Stimulated activated CD8-positive, alpha-beta memory T cell treated with anti-CD3 and anti-CD28 coated beads, Interleukin-4, amount 100 ng/mL, for 1 hour (primary cell): ENCODE measurements at regions not wholly inside any gene's neighbourhood (a gene's known extent, or its start where the extent isn't known, plus 50 kb on each side); places are given as distances from the start of the nearest gene placed in this dataset.
"Not testable (repeated sequence)": the region's sequence is repeated elsewhere in the genome, so short reads cannot be mapped to it uniquely, and the experiment has no call there.

Experiments
- DNase-seq, 2 donors: peaks; one replicate each; pipeline ENCODE4 v3.0.0-alpha.2; 2020; ENCODE audit warnings: low read depth in 2 of 2, low spot score in 1 of 2

DNA sequence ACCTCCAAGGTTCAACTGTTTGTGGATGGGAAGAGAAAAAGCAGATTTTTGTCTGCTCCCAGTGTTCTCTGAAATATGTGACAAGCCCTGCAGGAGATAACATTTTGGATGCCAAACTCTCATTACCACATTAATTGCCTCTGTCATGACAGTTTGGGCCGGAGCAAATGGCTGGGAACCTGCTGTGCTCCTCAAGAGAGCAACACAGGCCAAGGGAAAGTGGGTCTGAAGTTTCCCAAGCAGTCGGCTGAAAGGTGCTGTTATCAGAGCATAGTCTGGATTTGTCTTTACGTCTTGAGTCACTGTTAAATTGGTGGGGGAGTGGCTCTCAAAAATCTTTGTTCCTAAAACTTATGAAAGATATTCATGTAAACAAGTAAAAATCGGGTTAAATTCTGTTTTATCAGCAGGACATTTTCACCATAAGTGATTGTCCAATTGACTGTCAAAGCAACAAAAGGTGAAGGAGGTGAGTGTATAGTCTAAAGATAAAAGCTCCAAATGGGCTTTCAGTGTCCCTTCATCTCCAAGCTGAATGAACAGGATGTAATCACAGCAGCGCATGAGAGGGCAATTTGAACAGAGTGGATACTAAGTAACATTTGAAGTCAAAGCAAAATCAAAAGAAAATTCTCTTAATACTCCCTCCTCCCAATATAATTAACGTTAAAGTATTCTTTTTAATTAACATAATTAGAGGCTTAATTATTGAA, 844.8 kb downstream of the PCDH17 start:
- no peak for DNase-seq

- no peak for DNase-seq
These were observed 847.3 kb downstream of the PCDH17 start for GRCh38 chr13:58478858-58479257.

DNA sequence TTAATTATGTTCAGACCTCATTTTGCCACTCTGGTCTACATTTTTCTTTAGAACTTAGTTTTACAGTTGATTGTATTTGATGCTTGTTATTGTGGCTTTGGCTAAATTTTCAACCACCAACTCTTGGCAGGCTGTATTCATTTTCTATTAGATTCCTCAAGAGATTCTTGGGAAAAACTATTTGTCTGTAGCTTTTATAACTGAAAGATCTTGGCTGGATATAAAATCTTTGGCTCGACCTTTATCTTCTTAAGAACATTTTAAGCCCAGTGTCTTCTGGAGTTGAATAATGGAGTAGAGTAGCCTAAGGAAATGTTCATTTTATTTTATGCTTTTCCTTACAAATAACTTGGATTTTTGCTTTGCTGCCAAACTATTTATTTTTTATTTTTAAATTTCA, 848.5 kb downstream of the PCDH17 start:
- no peak for DNase-seq

DNA sequence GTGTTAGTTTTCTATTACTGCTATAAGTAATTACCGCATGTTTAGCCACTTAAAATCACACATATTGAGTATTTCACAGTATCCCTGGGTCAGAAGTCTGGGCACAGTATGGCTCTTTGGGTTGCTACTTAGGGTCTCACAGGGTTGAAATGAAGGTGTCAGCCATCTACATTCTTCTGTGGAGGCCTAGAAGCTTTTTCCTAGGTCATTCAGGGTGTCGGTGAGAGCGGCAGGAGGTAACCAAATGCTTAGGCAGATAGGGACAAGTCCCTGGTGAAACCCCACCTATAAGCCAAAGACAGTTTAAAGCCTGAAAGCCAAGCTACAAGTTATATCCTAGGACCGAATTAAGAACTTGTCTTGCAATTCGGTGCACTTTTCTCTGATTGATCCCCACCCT, 856.7 kb downstream of the PCDH17 start:
- DNase-seq = no peak

DNA sequence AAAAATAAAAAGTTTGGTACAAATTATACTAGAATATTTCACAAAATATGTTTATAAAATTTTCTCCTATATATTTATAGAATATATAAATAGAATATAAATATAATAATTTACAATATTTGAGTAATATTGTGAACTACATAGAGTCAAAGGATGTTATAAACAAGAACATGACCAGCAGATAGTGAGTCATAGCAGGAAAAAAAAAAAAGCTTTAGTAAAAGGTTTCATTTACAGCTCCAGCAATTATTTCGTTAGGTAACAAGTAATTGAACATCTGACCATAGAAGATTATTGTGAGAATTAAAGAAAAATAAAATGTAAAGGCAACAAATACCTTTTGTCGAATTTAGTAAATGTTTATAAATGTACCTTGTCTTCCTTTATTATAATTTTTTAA, 864.1 kb downstream of the PCDH17 start:
- DNase-seq = no peak

DNA sequence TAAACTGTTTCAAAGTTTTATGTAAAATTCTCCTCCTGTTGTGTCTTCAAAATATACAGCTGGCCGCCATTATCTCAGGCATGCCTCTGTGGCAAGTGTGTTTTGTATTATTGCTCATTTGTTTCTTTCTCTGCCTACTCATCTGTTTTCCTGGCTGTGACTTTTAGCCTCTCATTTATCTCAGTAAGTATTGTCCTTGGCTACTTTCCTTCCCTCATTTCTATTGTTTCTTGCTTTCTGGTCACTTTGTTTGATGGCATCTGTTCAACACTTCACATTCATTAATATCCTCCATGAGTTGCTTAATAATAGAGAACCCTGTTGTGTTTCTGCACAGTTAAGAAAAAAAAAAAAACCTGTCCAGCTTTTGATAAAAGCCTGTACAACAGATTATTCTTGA, 869.4 kb downstream of the PCDH17 start:
- no peak for DNase-seq

DNA sequence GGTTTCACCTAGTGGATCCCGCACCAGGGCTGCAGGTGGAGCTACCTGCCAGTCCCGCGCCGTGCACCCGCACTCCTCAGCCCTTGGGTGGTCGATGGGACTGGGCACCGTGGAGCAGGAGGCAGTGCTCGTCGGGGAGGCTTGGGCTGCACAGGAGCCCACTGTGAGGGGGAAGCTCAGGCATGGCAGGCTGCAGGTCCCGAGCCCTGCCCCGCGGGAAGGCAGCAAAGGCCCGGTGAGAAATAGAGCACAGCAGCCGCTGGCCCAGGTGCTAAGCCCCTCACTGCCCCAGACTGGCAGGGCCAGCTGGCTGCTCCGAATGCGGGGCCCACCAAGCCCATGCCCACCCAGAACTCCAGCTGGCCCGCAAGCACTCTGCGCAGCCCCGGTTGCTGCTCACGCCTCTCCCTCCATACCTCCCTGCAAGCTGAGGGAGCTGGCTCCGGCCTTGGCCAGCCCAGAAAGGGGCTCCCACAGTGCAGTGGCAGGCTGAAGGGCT, 872.7 kb downstream of the PCDH17 start:
- not testable (repeated sequence) for DNase-seq

DNA sequence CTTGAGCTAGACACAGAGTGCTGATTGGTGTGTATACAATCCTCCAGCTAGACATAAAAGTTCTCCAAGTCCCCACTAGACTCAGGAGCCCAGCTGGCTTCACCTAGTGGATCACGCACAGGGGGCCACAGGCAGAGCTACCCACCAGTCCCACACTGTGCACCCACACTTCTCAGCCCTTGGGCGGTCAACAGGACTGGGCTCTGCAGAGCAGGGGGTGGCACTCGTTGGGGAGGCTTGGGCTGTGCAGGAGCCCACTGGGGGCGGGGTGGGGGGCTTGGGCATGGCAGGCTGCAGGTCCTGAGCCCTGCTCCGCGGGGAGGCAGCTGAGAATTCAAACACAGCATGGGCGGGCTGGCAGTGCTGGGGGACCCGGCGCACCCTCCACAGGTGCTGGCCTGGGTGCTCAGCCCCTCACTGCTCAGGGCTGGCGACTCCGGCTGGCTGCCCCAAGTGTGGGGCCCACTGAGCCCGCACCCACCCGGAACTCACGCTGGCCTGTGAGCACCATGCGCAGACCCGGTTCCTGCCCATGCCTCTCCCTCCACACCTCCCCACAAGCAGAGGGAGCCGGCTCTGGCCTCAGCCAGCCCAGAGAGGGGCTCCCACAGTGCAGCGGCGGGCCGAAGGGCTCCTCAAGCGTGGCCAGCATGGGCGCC, 873.8 kb downstream of the PCDH17 start:
- not testable (repeated sequence) for DNase-seq

DNA sequence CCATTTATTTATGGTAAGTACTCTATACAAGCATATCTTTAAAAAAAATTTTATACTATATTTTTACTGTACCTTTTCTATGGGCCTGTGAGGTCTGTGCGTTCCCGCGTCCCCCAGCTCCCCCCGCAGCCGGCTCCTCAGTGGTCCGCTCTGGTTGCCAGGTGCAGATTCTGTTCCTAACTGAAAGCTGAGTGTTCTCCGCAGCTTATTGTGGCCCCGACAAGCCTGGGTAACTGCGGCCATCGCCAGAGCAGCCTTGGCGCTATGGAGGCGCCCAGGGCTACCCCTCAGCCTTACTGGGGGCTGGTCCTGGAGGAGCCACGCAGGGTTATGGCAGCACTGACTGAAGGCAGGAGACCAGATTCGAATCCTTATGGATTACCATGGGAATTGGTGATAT, 896.8 kb downstream of the PCDH17 start:
- no peak for DNase-seq

DNA sequence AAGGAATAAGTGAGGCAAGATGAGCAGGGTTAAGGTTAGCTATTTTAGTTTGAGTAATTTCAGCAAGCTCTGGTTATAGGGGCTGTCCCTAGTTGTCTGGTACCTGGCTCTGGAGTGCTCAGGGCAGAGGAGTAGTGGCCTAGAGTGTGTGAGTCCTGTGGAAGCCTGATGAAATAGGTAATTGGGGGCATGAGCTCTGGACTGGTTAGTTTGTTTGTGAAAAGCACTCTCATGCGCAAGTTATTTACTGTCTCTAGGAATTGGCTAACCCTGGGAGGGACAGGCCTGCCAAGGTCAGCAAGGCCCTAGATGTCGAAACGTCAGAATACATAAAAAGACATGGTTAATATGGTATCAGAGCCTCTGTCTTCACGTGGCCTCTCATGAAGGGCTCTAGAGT, 900.1 kb downstream of the PCDH17 start:
- no peak for DNase-seq

GRCh38 chr13:58542530-58542929, 911.0 kb downstream of the PCDH17 start:
- DNase-seq = no peak

DNA sequence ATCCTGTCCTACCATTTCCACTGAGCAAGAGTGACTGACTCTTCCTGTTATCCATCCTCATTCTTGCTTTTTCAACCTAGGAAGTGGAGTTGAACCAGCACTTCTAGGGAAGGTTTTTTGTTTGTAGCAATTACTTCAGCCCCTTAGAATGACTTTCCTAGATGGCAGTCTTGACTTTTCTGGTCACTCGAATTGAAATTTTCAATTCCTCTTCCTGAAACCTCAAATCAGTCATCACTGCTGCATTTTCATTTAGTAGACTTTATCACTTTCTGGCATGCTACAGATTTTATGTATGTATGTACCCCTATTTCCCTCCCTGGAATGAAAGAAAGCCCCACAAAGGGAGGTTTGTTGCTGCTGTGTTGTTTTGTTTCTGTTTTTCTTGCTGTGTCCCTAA, 915.9 kb downstream of the PCDH17 start:
- DNase-seq = no peak

GRCh38 chr13:58566176-58566575, 934.6 kb downstream of the PCDH17 start:
- no peak for DNase-seq

GRCh38 chr13:58573743-58574142, 942.2 kb downstream of the PCDH17 start:
- no peak for DNase-seq

- DNase-seq = no peak
These were observed 943.2 kb downstream of the PCDH17 start for GRCh38 chr13:58574791-58575190.

GRCh38 chr13:58579468-58579867, 947.9 kb downstream of the PCDH17 start:
- no peak for DNase-seq

DNA sequence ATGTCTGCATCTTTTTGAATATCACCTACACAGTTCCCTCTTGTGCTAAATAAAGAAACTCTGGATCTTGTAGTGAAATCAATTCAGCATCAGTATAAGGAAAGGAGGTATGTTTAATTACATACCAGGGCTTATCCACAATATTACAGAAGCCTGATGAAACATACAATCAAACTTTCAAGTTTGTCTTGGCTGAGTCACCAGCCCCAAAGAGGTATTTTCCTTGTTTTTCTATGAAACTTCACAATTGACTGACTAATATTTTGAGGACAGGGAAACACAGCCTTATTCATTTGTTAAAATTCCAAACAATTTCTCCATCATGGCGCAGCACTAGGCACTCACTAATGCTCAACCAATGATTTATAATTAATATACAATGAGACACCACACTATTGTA, 952.4 kb downstream of the PCDH17 start:
- DNase-seq = no peak

- DNase-seq = no peak
These were observed 953.1 kb downstream of the PCDH17 start for GRCh38 chr13:58584610-58585009.

DNA sequence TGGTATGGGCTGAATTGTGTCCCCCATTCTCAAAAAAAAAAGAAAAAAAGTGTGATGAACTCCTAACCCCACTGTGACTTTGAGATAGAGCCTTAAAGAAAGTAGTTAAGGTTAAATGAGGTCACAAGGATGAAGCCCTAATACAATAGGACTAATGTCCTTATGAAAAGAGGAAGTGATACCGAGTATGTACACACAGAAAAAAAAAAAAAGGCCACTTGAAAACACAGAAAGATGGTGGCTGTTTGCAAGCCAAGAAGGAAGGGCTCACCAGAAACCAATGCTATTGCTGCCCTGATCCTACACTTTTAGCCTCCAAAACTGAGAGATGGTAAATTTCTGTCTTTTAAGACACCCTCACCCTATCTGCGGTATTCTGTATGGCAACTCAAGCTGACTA, 955.6 kb downstream of the PCDH17 start:
- no peak for DNase-seq

DNA sequence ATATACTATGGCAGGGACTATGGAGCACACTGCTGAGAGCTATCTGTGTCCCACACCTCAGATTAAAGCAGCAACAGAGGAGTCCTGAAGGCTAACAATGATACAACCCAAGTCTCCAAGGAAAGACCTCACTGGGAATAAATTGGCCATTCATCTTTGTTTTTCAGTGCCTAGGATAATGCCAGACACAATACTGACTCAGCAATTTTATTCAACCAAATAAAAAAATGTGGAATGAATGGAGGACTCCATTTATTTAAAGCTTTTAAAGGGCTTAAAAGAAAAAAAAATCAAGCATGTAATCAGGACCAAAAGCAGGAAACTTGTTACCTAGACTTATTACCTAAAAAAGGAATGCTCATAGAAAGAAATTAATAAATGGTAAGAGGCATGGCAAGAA, 960.5 kb downstream of the PCDH17 start:
- DNase-seq = no peak

GRCh38 chr13:58592786-58593185, 961.2 kb downstream of the PCDH17 start:
- DNase-seq = no peak

DNA sequence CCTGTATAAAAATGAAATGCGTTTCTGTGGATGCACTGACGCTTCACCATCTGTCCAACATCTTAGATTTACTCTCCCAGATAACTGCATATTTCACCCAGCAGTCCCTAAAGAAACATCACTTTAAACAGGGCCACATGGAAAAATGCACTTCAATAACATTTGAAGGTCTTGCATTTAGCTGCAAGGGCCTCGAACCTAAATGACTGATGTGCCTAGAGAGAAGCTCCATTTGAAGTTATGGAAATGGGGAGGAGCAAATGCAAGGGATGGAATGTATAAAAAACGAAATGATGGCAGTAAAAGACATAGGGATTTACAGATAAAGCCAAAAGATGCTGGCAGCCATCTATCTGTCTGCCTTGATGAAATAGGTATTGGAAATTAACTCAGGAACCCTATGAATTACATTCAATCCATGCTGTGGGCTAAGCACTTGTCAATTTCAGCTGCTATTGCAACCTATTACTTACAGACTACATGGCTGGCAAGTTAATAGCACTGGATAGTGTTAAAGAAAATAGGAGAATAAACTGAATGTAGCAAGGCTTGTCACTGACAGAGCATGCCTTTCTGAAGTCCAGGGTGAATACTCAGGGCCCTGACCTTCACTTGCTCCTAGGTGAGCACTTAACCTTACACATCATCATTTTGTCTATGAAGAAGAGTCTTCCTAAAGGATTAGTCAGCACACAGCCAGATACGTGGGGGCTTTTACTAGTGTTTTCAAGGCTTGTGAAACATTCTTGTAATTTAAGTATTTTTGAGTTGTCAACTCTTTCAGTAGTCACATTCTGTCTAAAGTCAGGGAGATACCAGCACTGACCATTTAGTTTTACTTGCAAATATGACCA, 963.4 kb downstream of the PCDH17 start:
- no peak for DNase-seq
